ENCODE measurements at regions not wholly inside any gene's neighbourhood (a gene's known extent, or its start where the extent isn't known, plus 50 kb on each side); places are given as distances from the start of the nearest gene placed in this dataset.

DNA sequence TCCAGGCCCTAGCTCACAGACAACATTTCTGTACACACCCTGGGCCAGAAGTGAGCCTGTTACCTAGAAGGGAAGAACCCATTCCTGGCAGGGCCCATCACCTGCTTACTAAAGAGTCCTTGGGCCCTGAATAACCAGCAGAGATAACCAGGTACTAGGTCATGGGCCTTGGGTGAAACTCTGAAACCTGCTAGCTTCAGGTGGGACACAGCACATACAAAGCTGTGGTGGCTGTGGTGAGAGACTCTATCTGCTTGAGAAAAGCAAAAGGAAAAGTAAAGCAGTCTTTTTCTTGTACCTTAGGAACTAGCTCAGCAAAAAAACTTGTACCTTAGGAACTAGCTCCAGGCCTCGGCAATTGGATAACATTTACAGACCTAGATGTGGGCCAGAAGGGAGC, 1895.9 kb upstream of the PCDH20 start:
- H3K9me3 ChIP-seq, result no peaks in the 10 kb centered on the region
- H3K27ac ChIP-seq, result no peak overlapping the region
- TF ChIP-seq CTCF (IDR thresholded peaks at IDR 0.05), result no peak
- ATAC-seq (no peak), DNase-seq (no peak)
- H3K4me3 ChIP-seq, result no peak overlapping the region
- no peaks in the 10 kb centered on the region for H3K36me3 ChIP-seq (ENCODE audit: insufficient read depth in 1 of 2, low read depth in 1 of 2)
- WGBS, 3 donors, result 87 to 100% (median 93%) methylated on average over 1 of the region's 1 CpG
- no peaks in the 10 kb centered on the region for H3K27me3 ChIP-seq (ENCODE audit: insufficient read depth in 3 of 3, low read length in 2 of 3)
- intact Hi-C loops (cut with DNase I), result no loop called here
- H3K4me1 ChIP-seq, result no peaks in the 10 kb centered on the region

- intact Hi-C loops (cut with DNase I), result no loop called here
- H3K36me3 ChIP-seq (ENCODE audit: insufficient read depth in 1 of 2, low read depth in 1 of 2), result no peaks in the 10 kb centered on the region
- H3K4me3 ChIP-seq, result no peak overlapping the region
- DNase-seq, result no peak
- ATAC-seq, result no peak
- no peak overlapping the region for H3K27ac ChIP-seq
- H3K27me3 ChIP-seq (ENCODE audit: insufficient read depth in 3 of 3, low read length in 2 of 3), result no peaks in the 10 kb centered on the region
- WGBS, 3 donors, result 65 to 73% (median 68%) methylated on average over 5 of the region's 5 CpGs
- no peaks in the 10 kb centered on the region for H3K9me3 ChIP-seq
- no peaks in the 10 kb centered on the region for H3K4me1 ChIP-seq
- TF ChIP-seq CTCF (IDR thresholded peaks at IDR 0.05), result no peak
These were observed 1893.0 kb upstream of the PCDH20 start for GRCh38 chr13:63308549-63309165.

DNA sequence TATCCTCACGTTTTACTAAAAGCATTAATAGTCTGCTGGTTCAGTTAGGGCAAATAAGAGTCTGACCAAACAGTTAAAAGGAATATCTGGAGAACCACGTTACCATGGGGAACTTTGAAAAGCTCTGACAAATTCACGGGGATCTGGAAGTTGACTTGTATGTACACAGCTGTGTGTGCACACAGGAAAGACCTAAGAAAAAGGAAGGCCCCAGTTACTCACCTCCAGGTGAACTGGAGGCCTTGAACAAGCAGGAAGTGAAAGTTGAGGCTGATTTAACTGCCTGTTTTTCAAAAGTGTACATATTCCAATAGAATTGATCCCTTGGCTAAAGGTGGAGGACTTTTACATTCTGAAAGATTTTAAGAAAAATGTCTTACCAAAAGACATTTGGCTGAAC, 1891.6 kb upstream of the PCDH20 start:
- 59 to 67% (median 63%) methylated on average over 3 of the region's 3 CpGs for WGBS, 3 donors
- H3K4me1 ChIP-seq, result no peaks in the 10 kb centered on the region
- ATAC-seq (no peak), DNase-seq (no peak)
- no peak overlapping the region for H3K4me3 ChIP-seq
- no peak overlapping the region for H3K27ac ChIP-seq
- H3K27me3 ChIP-seq (ENCODE audit: insufficient read depth in 3 of 3, low read length in 2 of 3), result no peaks in the 10 kb centered on the region
- H3K36me3 ChIP-seq (ENCODE audit: insufficient read depth in 1 of 2, low read depth in 1 of 2), result no peaks in the 10 kb centered on the region
- intact Hi-C loops (cut with DNase I), result no loop called here
- no peak for TF ChIP-seq CTCF (IDR thresholded peaks at IDR 0.05)
- no peaks in the 10 kb centered on the region for H3K9me3 ChIP-seq

- no peak for ATAC-seq
- WGBS, 3 donors, result 95 to 97% (median 97%) methylated on average over 39 to 40 of the region's 40 CpGs
These were observed 1890.0 kb upstream of the PCDH20 start for GRCh38 chr13:63305641-63306133.

More at GRCh38 chr13:63305641-63306133, 1890.0 kb upstream of the PCDH20 start:
- Histone ChIP-seq H3K36me3 (ENCODE audit: insufficient read depth in 1 of 2, low read depth in 1 of 2) (no peaks in the 10 kb centered on the region), H3K27ac (no peak overlapping the region), H3K4me1 (no peaks in the 10 kb centered on the region), H3K4me3 (no peak overlapping the region), H3K27me3 (ENCODE audit: insufficient read depth in 3 of 3, low read length in 2 of 3) (no peaks in the 10 kb centered on the region), H3K9me3 (no peaks in the 10 kb centered on the region)
- no peak for TF ChIP-seq CTCF (IDR thresholded peaks at IDR 0.05)
- intact Hi-C loops (cut with DNase I), result no loop called here
- no peak for DNase-seq

Measured in psoas muscle (tissue), 7 donors.